HEK293T (cell line): ENCODE measurements at regions not wholly inside any gene's neighbourhood (a gene's known extent, or its start where the extent isn't known, plus 50 kb on each side); places are given as distances from the start of the nearest gene placed in this dataset.

Source experiments
- ARNT ChIP-seq: fragments of 450-650 bp; IDR thresholded peaks from 2 replicates; pipeline ENCODE4 v1.6.1; 2017; ENCODE audit warnings: mild to moderate bottlenecking
- BHLHE40 ChIP-seq: fragments of 450-650 bp; IDR thresholded peaks from 2 replicates; pipeline ENCODE4 v1.6.1; 2016; ENCODE audit warnings: mild to moderate bottlenecking, moderate library complexity, borderline replicate concordance
- ELF4 ChIP-seq: fragments of 450-650 bp; IDR thresholded peaks from 2 replicates; pipeline ENCODE4 v1.6.1; 2017; ENCODE audit warnings: antibody characterized with exemption
- FOXK2 ChIP-seq: fragments of 450-650 bp; IDR thresholded peaks from 2 replicates; pipeline ENCODE4 v1.6.1; 2016; ENCODE audit warnings: mild to moderate bottlenecking
- HDGF ChIP-seq: fragments of 450-650 bp; IDR thresholded peaks from 2 replicates; pipeline ENCODE4 v1.6.1; 2017; ENCODE audit warnings: antibody characterized with exemption, borderline replicate concordance
- L3MBTL2 ChIP-seq: fragments of 450-650 bp; conservative IDR thresholded peaks from 2 replicates; pipeline ENCODE4 v1.6.1; 2016; ENCODE audit warnings: mild to moderate bottlenecking
- SP1 ChIP-seq: fragments of 450-650 bp; IDR thresholded peaks from 2 replicates; pipeline ENCODE4 v1.6.1; 2017
- SUZ12 ChIP-seq: fragments of 450-650 bp; IDR thresholded peaks from 2 replicates; pipeline ENCODE4 v1.6.1; 2016; ENCODE audit warnings: mild to moderate bottlenecking
- TARDBP ChIP-seq: fragments of 450-650 bp; IDR thresholded peaks from 2 replicates; pipeline ENCODE4 v1.6.1; 2016

DNA sequence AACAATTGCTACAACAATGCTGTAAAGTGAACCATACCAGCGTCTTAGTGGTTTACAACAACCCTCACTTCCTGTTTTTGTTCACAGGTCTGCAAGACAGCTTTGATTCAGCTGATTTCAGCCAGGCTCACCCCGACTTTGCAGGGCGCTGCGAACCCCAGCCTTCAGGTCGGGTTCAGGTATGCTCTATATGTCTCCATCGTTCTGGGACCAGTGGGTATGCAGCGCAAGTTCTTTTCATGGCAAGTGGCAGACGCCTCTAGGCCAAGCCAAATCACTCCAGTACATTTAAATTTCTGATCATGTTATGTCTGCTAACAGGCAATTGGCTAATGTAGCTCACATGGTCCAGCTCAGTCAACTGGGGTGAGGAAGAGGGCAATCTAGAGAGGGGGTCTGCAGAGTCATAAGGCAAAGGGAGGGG, 52.4 kb upstream of the RGMA start:
- no peak for TF ChIP-seq ARNT
- no peak for TF ChIP-seq SP1
- no peak for TF ChIP-seq SUZ12
- TF ChIP-seq L3MBTL2 = no peak
- TF ChIP-seq FOXK2 = no peak
- no peak for TF ChIP-seq BHLHE40
- no peak for TF ChIP-seq HDGF
- TF ChIP-seq ELF4 = no peak
- no peak for TF ChIP-seq TARDBP
